H9 (cell line): ENCODE measurements at regions not wholly inside any gene's neighbourhood (a gene's known extent, or its start where the extent isn't known, plus 50 kb on each side); places are given as distances from the start of the nearest gene placed in this dataset.

Source experiments
- DNase-seq: peaks from one replicate; pipeline ENCODE4 v3.0.0-alpha.2; 2017
- H2AFZ ChIP-seq: one replicate; pipeline ENCODE4 v1.6.1; 2013; ENCODE audit warnings: mild to moderate bottlenecking, low read length, control low read depth, moderate library complexity
- H2AK5ac ChIP-seq: 2 replicates; pipeline ENCODE4 v1.6.1; 2013; ENCODE audit warnings: low read length, control low read depth, mixed read lengths; ENCODE audit not compliant: insufficient read length
- H2BK120ac ChIP-seq: one replicate; pipeline ENCODE4 v1.6.1; 2013; ENCODE audit warnings: low read depth, mild to moderate bottlenecking, low read length, control low read depth, inconsistent platforms; ENCODE audit not compliant: poor library complexity, severe bottlenecking
- H2BK12ac ChIP-seq: 2 replicates; pipeline ENCODE4 v1.6.1; 2013; ENCODE audit warnings: low read length, control low read depth, mixed read lengths, low read depth; ENCODE audit not compliant: insufficient read length
- H2BK15ac ChIP-seq: 2 replicates; pipeline ENCODE4 v1.6.1; 2013; ENCODE audit warnings: low read depth, low read length, control low read depth
- H2BK20ac ChIP-seq: one replicate; pipeline ENCODE4 v1.6.1; 2013; ENCODE audit warnings: low read depth, mild to moderate bottlenecking, low read length, control low read depth, inconsistent platforms; ENCODE audit not compliant: poor library complexity, severe bottlenecking
- H2BK5ac ChIP-seq: 2 replicates; pipeline ENCODE4 v1.6.1; 2013; ENCODE audit warnings: low read length, control low read depth, mixed read lengths; ENCODE audit not compliant: insufficient read length
- H3K14ac ChIP-seq: 2 replicates; pipeline ENCODE4 v1.6.1; 2013; ENCODE audit warnings: low read length, control low read depth; ENCODE audit not compliant: insufficient read depth
- H3K18ac ChIP-seq: 2 replicates; pipeline ENCODE4 v1.6.1; 2013; ENCODE audit warnings: low read depth, mild to moderate bottlenecking, mixed read lengths, low read length, control low read depth; ENCODE audit not compliant: insufficient read length
- H3K23ac ChIP-seq: 2 replicates; pipeline ENCODE4 v1.6.1; 2013; ENCODE audit warnings: low read length, control low read depth, mixed read lengths, low read depth; ENCODE audit not compliant: insufficient read length
- H3K23me2 ChIP-seq: 2 replicates; pipeline ENCODE4 v1.6.1; 2013; ENCODE audit warnings: low read depth, mild to moderate bottlenecking, mixed read lengths, low read length, control low read depth; ENCODE audit not compliant: insufficient read length, poor library complexity, severe bottlenecking
- H3K27ac ChIP-seq: 2 replicates; pipeline ENCODE4 v1.5.1; 2013; ENCODE audit warnings: low read length, control low read depth, mixed read lengths, low read depth; ENCODE audit not compliant: insufficient read length
- H3K27me3 ChIP-seq: 2 replicates; pipeline ENCODE4 v1.6.1; 2013; ENCODE audit warnings: low read length, control low read depth, inconsistent platforms; ENCODE audit not compliant: insufficient read depth
- H3K4ac ChIP-seq: 2 replicates; pipeline ENCODE4 v1.6.1; 2013; ENCODE audit warnings: low read depth, mild to moderate bottlenecking, control low read depth, inconsistent platforms, low read length, moderate library complexity
- H3K4me1 ChIP-seq: 2 replicates; pipeline ENCODE4 v1.6.1; 2013; ENCODE audit warnings: low read length, control low read depth, inconsistent platforms; ENCODE audit not compliant: insufficient read depth
- H3K4me2 ChIP-seq: 2 replicates; pipeline ENCODE4 v1.6.1; 2013; ENCODE audit warnings: low read length, control low read depth, mixed read lengths; ENCODE audit not compliant: insufficient read length, insufficient read depth
- H3K56ac ChIP-seq: 2 replicates; pipeline ENCODE4 v1.6.1; 2013; ENCODE audit warnings: low read depth, mild to moderate bottlenecking, mixed read lengths, low read length, control low read depth; ENCODE audit not compliant: insufficient read length
- H3K79me1 ChIP-seq: 2 replicates; pipeline ENCODE4 v1.6.1; 2013; ENCODE audit warnings: low read depth, mild to moderate bottlenecking, moderate library complexity, low read length, control low read depth, inconsistent platforms; ENCODE audit not compliant: insufficient read depth, poor library complexity, severe bottlenecking
- H3K79me2 ChIP-seq: 2 replicates; pipeline ENCODE4 v1.6.1; 2013; ENCODE audit warnings: low read length, control low read depth, inconsistent platforms; ENCODE audit not compliant: insufficient read depth
- H3K9ac ChIP-seq: 2 replicates; pipeline ENCODE4 v1.6.1; 2013; ENCODE audit warnings: low read length, control low read depth, mixed read lengths; ENCODE audit not compliant: insufficient read length; ENCODE audit errors: extremely low read depth
- H3K9me3 ChIP-seq: one replicate; pipeline ENCODE4 v1.6.1; 2013; ENCODE audit warnings: low read depth, low read length, inconsistent platforms; ENCODE audit not compliant: control insufficient read depth
- H3T11ph ChIP-seq: one replicate; pipeline ENCODE4 v1.6.1; 2013; ENCODE audit warnings: mild to moderate bottlenecking, low read length, control low read depth, inconsistent platforms
- H4K20me1 ChIP-seq: one replicate; pipeline ENCODE4 v1.6.1; 2013; ENCODE audit not compliant: control insufficient read depth, insufficient read length, insufficient read depth
- H4K5ac ChIP-seq: 2 replicates; pipeline ENCODE4 v1.6.1; 2013; ENCODE audit warnings: low read depth, mild to moderate bottlenecking, mixed read lengths, low read length, control low read depth; ENCODE audit not compliant: insufficient read length
- H4K8ac ChIP-seq: replicated peaks from 2 replicates; pipeline ENCODE4 v1.6.1; 2013; ENCODE audit warnings: low read length, control low read depth, mixed read lengths, low read depth; ENCODE audit not compliant: insufficient read length
- H4K91ac ChIP-seq: 2 replicates; pipeline ENCODE4 v1.6.1; 2013; ENCODE audit warnings: low read depth, mild to moderate bottlenecking, moderate library complexity, mixed read lengths, low read length, control low read depth; ENCODE audit not compliant: insufficient read length
- H3K27ac Mint-ChIP-seq, 3 experiments: 2 replicates in 2 of 3; 3 replicates in 1 of 3; pipeline ENCODE4 v1.8.0; 2020 to 2021; ENCODE audit warnings: mixed read lengths in 3 of 3, mild to moderate bottlenecking in 1 of 3, moderate library complexity in 1 of 3
- H3K27me3 Mint-ChIP-seq: 2 replicates; pipeline ENCODE4 v1.8.0; 2021; ENCODE audit warnings: low read depth, mild to moderate bottlenecking, moderate library complexity, mixed read lengths
- H3K36me3 Mint-ChIP-seq, 3 experiments: 2 replicates in 2 of 3; 3 replicates in 1 of 3; pipeline ENCODE4 v1.8.0; 2020 to 2021; ENCODE audit warnings: low read depth in 3 of 3, mixed read lengths in 3 of 3; ENCODE audit not compliant: insufficient read depth in 1 of 3
- H3K4me1 Mint-ChIP-seq, 2 experiments: 2 replicates each; pipeline ENCODE4 v1.8.0; 2020; ENCODE audit warnings: mixed read lengths in 2 of 2
- H3K4me3 Mint-ChIP-seq, 2 experiments: 2 replicates in 1 of 2; 3 replicates in 1 of 2; pipeline ENCODE4 v1.8.0; 2020 to 2021; ENCODE audit warnings: mild to moderate bottlenecking in 2 of 2, mixed read lengths in 2 of 2, moderate library complexity in 1 of 2
- H3K9me3 Mint-ChIP-seq, 2 experiments: 2 replicates in 1 of 2; 3 replicates in 1 of 2; pipeline ENCODE4 v1.8.0; 2020; ENCODE audit warnings: mild to moderate bottlenecking in 2 of 2, mixed read lengths in 2 of 2, moderate library complexity in 1 of 2
- CTCF ChIP-seq: fragments of 200-600 bp; sonication (generic); conservative IDR thresholded peaks from 3 replicates; pipeline ENCODE4 v1.8.0; 2021; ENCODE audit warnings: antibody characterized with exemption, mild to moderate bottlenecking
- WGBS: extraction: QIAGEN DNeasy Blood & Tissue Kit; methylation state at CpG from one replicate; pipeline ENCODE4 v1.1.7; 2013; ENCODE audit warnings: missing lambda C conversion rate, low lambda C conversion rate, mixed read lengths; ENCODE audit not compliant: insufficient read length; ENCODE audit errors: extremely low coverage; 5-methylcytosine and 5-hydroxymethylcytosine counted together

DNA sequence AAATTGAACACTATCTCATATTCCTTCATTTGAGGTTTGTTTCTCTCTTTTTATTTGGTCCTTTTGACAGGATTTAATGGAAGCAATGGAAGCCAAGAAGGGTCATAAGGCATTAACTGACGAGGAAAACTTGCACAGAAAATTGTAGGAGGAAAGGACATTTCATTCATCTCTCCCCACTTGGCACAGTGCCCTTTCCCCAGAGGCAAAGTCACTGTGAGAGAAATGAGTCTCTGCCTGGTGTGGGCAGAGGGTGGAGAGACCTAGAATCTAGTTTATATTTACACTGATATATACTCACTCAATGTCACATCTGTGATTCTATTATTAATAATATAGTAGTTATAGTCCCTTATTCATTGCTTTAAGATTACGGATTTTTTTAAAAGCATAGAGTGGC is 324.6 kb upstream of the IL12A start:
- Histone ChIP-seq H3K9me3 (no peaks in the 10 kb centered on the region), H2BK12ac (no peak overlapping the region), H2BK20ac (no peak overlapping the region), H3K9ac (no peak overlapping the region), H2BK5ac (no peak overlapping the region), H4K91ac (no peak overlapping the region), H3T11ph (no peak overlapping the region), H3K23me2 (no peaks in the 10 kb centered on the region), H3K4me1 (no peaks in the 10 kb centered on the region), H3K27ac (no peak overlapping the region), H2BK120ac (no peak overlapping the region), H2BK15ac (no peak overlapping the region), H3K4me2 (no peak overlapping the region), H2AFZ (no peak overlapping the region), H3K18ac (no peak overlapping the region), H4K5ac (no peak overlapping the region), H4K8ac (no peak overlapping the region), H3K79me1 (no peaks in the 10 kb centered on the region), H4K20me1 (peaks cover 3% of the 10 kb centered on the region), H3K23ac (no peak overlapping the region), H2AK5ac (no peak overlapping the region), H3K4ac (no peak overlapping the region), H3K56ac (no peak overlapping the region), H3K79me2 (no peaks in the 10 kb centered on the region), H3K14ac (no peak overlapping the region), H3K27me3 (no peaks in the 10 kb centered on the region)
- TF ChIP-seq CTCF: no peak
- DNase-seq: no peak
- WGBS: no CpG with 5 or more reads among the region's 2 CpGs
- Mint-ChIP-seq H3K4me1 (peaks cover 0 to 3% of the 10 kb centered on the region in 2 experiments; a peak in 1 of 4 replicates), H3K9me3 (peaks cover 5 to 8% of the 10 kb centered on the region in 2 experiments; a peak in 4 of 5 replicates), H3K36me3 (peaks cover 0 to 3% (median 0%) of the 10 kb centered on the region in 3 experiments; a peak in 3 of 7 replicates), H3K4me3 (no peak overlapping the region), H3K27ac (no peak overlapping the region), H3K27me3 (peaks cover 2% of the 10 kb centered on the region; the same call in 1 of the 2 replicates)
